HFFc6 (cell line): ENCODE measurements at regions not wholly inside any gene's neighbourhood (a gene's known extent, or its start where the extent isn't known, plus 50 kb on each side); places are given as distances from the start of the nearest gene placed in this dataset.
A peak's percentile ranks its signal among the peaks of the same experiment; 100 is the strongest.

Experiments
- DNase-seq: peaks from one replicate; pipeline ENCODE4 v3.0.0-alpha.2; 2018
- H3K27ac Mint-ChIP-seq: 2 replicates; pipeline ENCODE4 v1.8.0; 2020; ENCODE audit warnings: mild to moderate bottlenecking, mixed read lengths
- H3K27me3 Mint-ChIP-seq: 2 replicates; pipeline ENCODE4 v1.8.0; 2021; ENCODE audit warnings: mild to moderate bottlenecking, moderate library complexity, mixed read lengths; ENCODE audit not compliant: insufficient read depth
- H3K36me3 Mint-ChIP-seq: 2 replicates; pipeline ENCODE4 v1.8.0; 2021; ENCODE audit warnings: low read depth, mixed read lengths
- H3K4me1 Mint-ChIP-seq: 2 replicates; pipeline ENCODE4 v1.8.0; 2020; ENCODE audit warnings: low read depth, mixed read lengths
- H3K4me3 Mint-ChIP-seq: 2 replicates; pipeline ENCODE4 v1.8.0; 2020; ENCODE audit warnings: mild to moderate bottlenecking, moderate library complexity, mixed read lengths
- H3K9me3 Mint-ChIP-seq: 2 replicates; pipeline ENCODE4 v1.8.0; 2020; ENCODE audit warnings: mild to moderate bottlenecking, mixed read lengths
- TF ChIP-seq, protein P1 (sequence below): fragments of 200-600 bp; sonication (generic); IDR thresholded peaks from 2 replicates; pipeline ENCODE4 v1.5.0; 2021; ENCODE audit warnings: antibody characterized with exemption, mild to moderate bottlenecking

DNA sequence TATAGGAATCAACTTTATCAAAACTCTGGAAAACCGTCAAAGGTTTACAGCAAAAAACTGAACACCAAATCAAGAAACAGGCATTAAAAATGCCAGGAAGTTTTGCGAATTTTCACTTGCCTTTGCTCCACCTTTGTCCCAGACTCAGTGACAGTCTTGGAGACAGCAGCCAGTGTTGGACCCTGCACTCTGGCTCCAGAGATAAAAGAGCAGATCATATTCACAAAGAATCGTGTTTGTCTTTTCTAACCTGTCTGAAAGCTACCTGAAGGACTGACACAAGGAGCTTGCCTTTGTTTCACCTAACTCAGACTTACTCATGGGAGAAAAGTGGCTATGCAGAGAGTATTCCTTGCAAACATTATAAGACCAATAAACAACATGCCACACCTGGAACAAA is 74.0 kb upstream of the TCF12 start:
- Mint-ChIP-seq H3K9me3 (no peaks in the 10 kb centered on the region), H3K4me1 (0 out of 2 replicates have a peak, but pooled peaks cover 4% of the 10 kb centered on the region), H3K36me3 (no peaks in the 10 kb centered on the region), H3K4me3 (no peak overlapping the region), H3K27ac (no peak overlapping the region), H3K27me3 (0 out of 2 replicates have a peak, but pooled peaks cover 2% of the 10 kb centered on the region)
- TF ChIP-seq, protein P1, sequence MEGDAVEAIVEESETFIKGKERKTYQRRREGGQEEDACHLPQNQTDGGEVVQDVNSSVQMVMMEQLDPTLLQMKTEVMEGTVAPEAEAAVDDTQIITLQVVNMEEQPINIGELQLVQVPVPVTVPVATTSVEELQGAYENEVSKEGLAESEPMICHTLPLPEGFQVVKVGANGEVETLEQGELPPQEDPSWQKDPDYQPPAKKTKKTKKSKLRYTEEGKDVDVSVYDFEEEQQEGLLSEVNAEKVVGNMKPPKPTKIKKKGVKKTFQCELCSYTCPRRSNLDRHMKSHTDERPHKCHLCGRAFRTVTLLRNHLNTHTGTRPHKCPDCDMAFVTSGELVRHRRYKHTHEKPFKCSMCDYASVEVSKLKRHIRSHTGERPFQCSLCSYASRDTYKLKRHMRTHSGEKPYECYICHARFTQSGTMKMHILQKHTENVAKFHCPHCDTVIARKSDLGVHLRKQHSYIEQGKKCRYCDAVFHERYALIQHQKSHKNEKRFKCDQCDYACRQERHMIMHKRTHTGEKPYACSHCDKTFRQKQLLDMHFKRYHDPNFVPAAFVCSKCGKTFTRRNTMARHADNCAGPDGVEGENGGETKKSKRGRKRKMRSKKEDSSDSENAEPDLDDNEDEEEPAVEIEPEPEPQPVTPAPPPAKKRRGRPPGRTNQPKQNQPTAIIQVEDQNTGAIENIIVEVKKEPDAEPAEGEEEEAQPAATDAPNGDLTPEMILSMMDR, result no peak
- DNase-seq, result no peak

DNA sequence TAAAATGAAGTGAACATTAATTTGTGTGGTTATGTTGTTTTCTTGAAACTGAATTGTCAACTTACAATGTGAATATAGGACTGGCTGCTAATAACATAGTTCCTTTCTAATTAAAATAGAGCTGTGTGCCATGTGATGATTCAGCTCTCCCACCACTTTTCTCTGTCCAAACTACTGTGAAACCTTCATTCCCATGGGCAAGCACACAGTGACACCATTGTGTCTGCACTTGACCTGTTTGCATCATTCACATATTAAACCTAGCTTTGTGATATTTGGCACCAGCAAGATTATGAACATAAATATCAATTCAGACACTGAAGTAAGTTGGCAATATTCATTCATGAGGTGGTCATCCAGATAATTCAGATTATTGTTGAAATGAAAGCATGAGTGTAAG is 78.8 kb upstream of the TCF12 start:
- H3K4me3 Mint-ChIP-seq, result no peak overlapping the region
- no peaks in the 10 kb centered on the region for H3K9me3 Mint-ChIP-seq
- no peaks in the 10 kb centered on the region for H3K36me3 Mint-ChIP-seq
- TF ChIP-seq, protein P1, result no peak
- DNase-seq, result no peak
- no peak overlapping the region for H3K27ac Mint-ChIP-seq
- H3K4me1 Mint-ChIP-seq, result peaks cover 40% of the 10 kb centered on the region
- H3K27me3 Mint-ChIP-seq, result no peaks in the 10 kb centered on the region

DNA sequence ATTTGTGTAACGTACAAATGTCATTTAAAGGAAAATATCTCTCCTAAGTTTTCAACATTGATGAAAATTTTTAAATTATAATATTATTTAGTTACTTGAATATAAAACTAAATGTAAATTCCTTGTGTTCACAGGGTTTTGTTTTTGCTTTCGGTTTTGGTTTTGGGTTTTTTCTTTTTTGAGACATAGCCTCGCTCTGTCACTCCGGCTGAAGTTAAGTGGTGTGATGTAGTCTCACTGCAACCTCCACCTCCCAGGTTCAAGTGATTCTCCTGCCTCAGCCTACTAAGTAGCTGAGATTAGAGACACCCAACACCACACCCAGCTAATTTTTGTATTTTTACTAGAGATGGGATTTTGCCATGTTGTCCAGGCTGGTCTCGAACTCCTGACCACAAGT is 79.3 kb upstream of the TCF12 start:
- 0 out of 2 replicates have a peak, but pooled peaks cover 1% of the 10 kb centered on the region for H3K27me3 Mint-ChIP-seq
- no peak overlapping the region for H3K27ac Mint-ChIP-seq
- no peak overlapping the region for H3K4me3 Mint-ChIP-seq
- peaks cover 40% of the 10 kb centered on the region for H3K4me1 Mint-ChIP-seq
- TF ChIP-seq, protein P1, result no peak
- no peaks in the 10 kb centered on the region for H3K36me3 Mint-ChIP-seq
- no peak for DNase-seq
- no peaks in the 10 kb centered on the region for H3K9me3 Mint-ChIP-seq

DNA sequence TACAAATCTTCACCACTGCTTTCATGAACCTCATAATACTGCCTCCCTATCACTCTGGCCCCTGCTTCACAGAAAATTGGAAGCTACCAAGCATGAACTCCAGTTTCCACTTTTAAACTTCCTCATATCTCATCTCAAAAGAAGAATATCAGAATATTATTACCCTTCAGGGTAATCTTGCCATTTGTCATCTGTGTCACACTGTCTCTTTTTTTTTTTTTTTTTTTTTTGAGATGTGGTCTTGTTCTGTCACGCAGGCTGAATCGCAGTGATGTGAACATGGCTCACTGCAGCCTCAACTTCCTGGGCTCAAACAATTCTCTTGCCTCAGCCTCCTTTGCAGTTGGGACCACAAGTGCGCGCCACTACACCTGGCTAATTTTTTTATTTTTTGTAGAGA is 80.4 kb upstream of the TCF12 start:
- Mint-ChIP-seq H3K9me3 (no peaks in the 10 kb centered on the region), H3K4me1 (peaks cover 40% of the 10 kb centered on the region), H3K27ac (no peak overlapping the region), H3K27me3 (0 out of 2 replicates have a peak, but pooled peaks cover 1% of the 10 kb centered on the region), H3K4me3 (no peak overlapping the region), H3K36me3 (no peaks in the 10 kb centered on the region)
- DNase-seq, result no peak
- TF ChIP-seq, protein P1, result no peak

DNA sequence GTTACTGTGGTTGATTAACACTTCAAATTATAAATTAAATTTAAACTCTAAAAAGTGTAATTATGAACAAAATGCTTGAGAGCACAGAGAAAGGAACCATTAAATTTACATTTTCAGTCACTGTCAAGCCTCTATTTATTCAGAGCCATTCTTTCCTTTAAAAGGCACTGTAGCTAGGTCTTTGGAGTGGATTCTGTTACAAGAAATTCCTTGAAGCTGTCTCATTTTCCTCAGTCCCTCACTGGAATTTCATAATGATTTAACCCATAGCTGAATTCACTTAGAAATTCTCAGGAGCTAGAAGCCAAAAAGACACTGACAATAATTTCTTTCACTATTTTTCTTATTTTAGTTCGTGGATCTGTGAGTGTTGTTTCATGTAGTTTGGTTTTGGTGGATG is 81.2 kb upstream of the TCF12 start:
- peak; percentile 41 for DNase-seq
- Mint-ChIP-seq H3K9me3 (no peaks in the 10 kb centered on the region), H3K4me1 (peaks cover 42% of the 10 kb centered on the region), H3K4me3 (no peak overlapping the region), H3K27ac (no peak overlapping the region), H3K27me3 (0 out of 2 replicates have a peak, but pooled peaks cover 1% of the 10 kb centered on the region), H3K36me3 (no peaks in the 10 kb centered on the region)
- TF ChIP-seq, protein P1, result no peak

DNA sequence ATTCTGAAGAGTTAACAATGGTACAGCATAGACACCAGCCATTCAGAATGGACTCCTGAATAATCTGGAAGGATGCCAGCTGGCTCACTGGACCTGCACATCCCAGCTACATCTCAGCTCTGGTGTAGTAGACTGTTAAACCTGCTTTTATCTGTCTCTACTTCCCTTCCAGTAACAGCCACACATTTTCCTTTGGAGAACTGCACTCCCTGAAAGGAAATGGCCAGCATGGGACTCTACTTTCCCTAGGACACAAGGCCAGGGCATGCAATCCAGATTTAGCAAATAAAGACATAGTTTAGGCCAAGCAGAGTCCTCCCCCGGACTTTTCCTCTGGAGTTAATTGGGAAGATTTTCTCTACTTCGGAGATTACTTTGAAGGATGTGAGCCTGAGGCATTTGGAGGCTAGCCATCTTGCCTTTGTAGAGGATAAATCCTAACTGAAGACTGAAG is 82.7 kb upstream of the TCF12 start:
- no peaks in the 10 kb centered on the region for H3K36me3 Mint-ChIP-seq
- peaks cover 47% of the 10 kb centered on the region for H3K4me1 Mint-ChIP-seq
- H3K4me3 Mint-ChIP-seq, result no peak overlapping the region
- H3K9me3 Mint-ChIP-seq, result no peaks in the 10 kb centered on the region
- TF ChIP-seq, protein P1, result no peak
- H3K27ac Mint-ChIP-seq, result peak overlapping the region; percentile 34; the same call in 1 of the 2 replicates
- peak; percentile 40 for DNase-seq
- H3K27me3 Mint-ChIP-seq, result peaks cover 3% of the 10 kb centered on the region; the same call in 1 of the 2 replicates
